ENCODE measurements at regions not wholly inside any gene's neighbourhood (a gene's known extent, or its start where the extent isn't known, plus 50 kb on each side); places are given as distances from the start of the nearest gene placed in this dataset.
A peak's percentile ranks its signal among the peaks of the same experiment; 100 is the strongest.

- H3K27me3 ChIP-seq (ENCODE audit: control insufficient read depth, insufficient read depth, low read length) = no peaks in the 10 kb centered on the region
- no peak overlapping the region for H3K4me3 ChIP-seq (ENCODE audit: low read length in 3 of 3)
- intact Hi-C loops (cut with DNase I) = no loop called here
- no peaks in the 10 kb centered on the region for H3K36me3 ChIP-seq (ENCODE audit: control insufficient read depth in 2 of 3, insufficient read depth in 3 of 3, low read length in 3 of 3)
- H3K4me1 ChIP-seq (ENCODE audit: control insufficient read depth in 2 of 3, insufficient read depth in 2 of 3, low read depth in 1 of 3, low read length in 3 of 3) = peaks cover 0 to 2% (median 0%) of the 10 kb centered on the region in 3 donors
- TF ChIP-seq CTCF (IDR thresholded peaks at IDR 0.05; ENCODE audit: borderline replicate concordance, extremely low read depth, insufficient read depth) = no peak
- no peak overlapping the region for H3K27ac ChIP-seq (ENCODE audit: low read depth in 2 of 2, low read length in 2 of 2)
- H3K9ac ChIP-seq (ENCODE audit: low read length in 3 of 3) = no peak overlapping the region
- DNase-seq (no peak), FAIRE-seq (no peak)
- H3K9me3 ChIP-seq (ENCODE audit: control insufficient read depth in 2 of 3, insufficient read depth in 1 of 3, low read length in 3 of 3) = no peaks in the 10 kb centered on the region
These were observed 105.3 kb upstream of the ITGA6 start for GRCh38 chr2:172322049-172322448.

- TF ChIP-seq CTCF (IDR thresholded peaks at IDR 0.05; ENCODE audit: borderline replicate concordance, extremely low read depth, insufficient read depth) = no peak
- H3K9ac ChIP-seq (ENCODE audit: low read length in 3 of 3) = no peak overlapping the region
- H3K4me3 ChIP-seq (ENCODE audit: low read length in 3 of 3) = no peak overlapping the region
- intact Hi-C loops (cut with DNase I) = no loop called here
- DNase-seq (no peak), FAIRE-seq (no peak)
- H3K27me3 ChIP-seq (ENCODE audit: control insufficient read depth, insufficient read depth, low read length) = no peaks in the 10 kb centered on the region
- H3K27ac ChIP-seq (ENCODE audit: low read depth in 2 of 2, low read length in 2 of 2) = no peak overlapping the region
- no peaks in the 10 kb centered on the region for H3K36me3 ChIP-seq (ENCODE audit: control insufficient read depth in 2 of 3, insufficient read depth in 3 of 3, low read length in 3 of 3)
- H3K9me3 ChIP-seq (ENCODE audit: control insufficient read depth in 2 of 3, insufficient read depth in 1 of 3, low read length in 3 of 3) = no peaks in the 10 kb centered on the region
- peaks cover 0 to 2% (median 0%) of the 10 kb centered on the region in 3 donors for H3K4me1 ChIP-seq (ENCODE audit: control insufficient read depth in 2 of 3, insufficient read depth in 2 of 3, low read depth in 1 of 3, low read length in 3 of 3)
These were observed 104.1 kb upstream of the ITGA6 start for GRCh38 chr2:172323256-172323655.

- Histone ChIP-seq H3K9ac (ENCODE audit: low read length in 3 of 3) (no peak overlapping the region), H3K9me3 (ENCODE audit: control insufficient read depth in 2 of 3, insufficient read depth in 1 of 3, low read length in 3 of 3) (no peaks in the 10 kb centered on the region), H3K36me3 (ENCODE audit: control insufficient read depth in 2 of 3, insufficient read depth in 3 of 3, low read length in 3 of 3) (no peaks in the 10 kb centered on the region), H3K27ac (ENCODE audit: low read depth in 2 of 2, low read length in 2 of 2) (no peak overlapping the region), H3K27me3 (ENCODE audit: control insufficient read depth, insufficient read depth, low read length) (no peaks in the 10 kb centered on the region), H3K4me1 (ENCODE audit: control insufficient read depth in 2 of 3, insufficient read depth in 2 of 3, low read depth in 1 of 3, low read length in 3 of 3) (peaks cover 0 to 2% (median 0%) of the 10 kb centered on the region in 3 donors), H3K4me3 (ENCODE audit: low read length in 3 of 3) (no peak overlapping the region)
- peak in 3 of 5 donors; percentile 66 to 73 (median 72) for DNase-seq
- intact Hi-C loops (cut with DNase I) = no loop called here
- no peak for FAIRE-seq
- no peak for TF ChIP-seq CTCF (IDR thresholded peaks at IDR 0.05; ENCODE audit: borderline replicate concordance, extremely low read depth, insufficient read depth)
These were observed 103.4 kb upstream of the ITGA6 start for GRCh38 chr2:172323861-172324597.

GRCh38 chr2:172326211-172326509 is 101.2 kb upstream of the ITGA6 start:
- intact Hi-C loops (cut with DNase I) = no loop called here
- no peak overlapping the region for H3K27ac ChIP-seq (ENCODE audit: low read depth in 2 of 2, low read length in 2 of 2)
- FAIRE-seq = no peak

More at GRCh38 chr2:172326211-172326509, 101.2 kb upstream of the ITGA6 start:
- H3K27me3 ChIP-seq (ENCODE audit: control insufficient read depth, insufficient read depth, low read length) = no peaks in the 10 kb centered on the region
- H3K4me1 ChIP-seq (ENCODE audit: control insufficient read depth in 2 of 3, insufficient read depth in 2 of 3, low read depth in 1 of 3, low read length in 3 of 3) = peaks cover 0 to 9% (median 6%) of the 10 kb centered on the region in 3 donors
- no peak for TF ChIP-seq CTCF (IDR thresholded peaks at IDR 0.05; ENCODE audit: borderline replicate concordance, extremely low read depth, insufficient read depth)
- no peaks in the 10 kb centered on the region for H3K9me3 ChIP-seq (ENCODE audit: control insufficient read depth in 2 of 3, insufficient read depth in 1 of 3, low read length in 3 of 3)
- H3K9ac ChIP-seq (ENCODE audit: low read length in 3 of 3) = no peak overlapping the region
- no peak for DNase-seq
- H3K4me3 ChIP-seq (ENCODE audit: low read length in 3 of 3) = no peak overlapping the region
- H3K36me3 ChIP-seq (ENCODE audit: control insufficient read depth in 2 of 3, insufficient read depth in 3 of 3, low read length in 3 of 3) = no peaks in the 10 kb centered on the region
